Neural progenitor cell (in vitro differentiated cells): ENCODE measurements at regions not wholly inside any gene's neighbourhood (a gene's known extent, or its start where the extent isn't known, plus 50 kb on each side); places are given as distances from the start of the nearest gene placed in this dataset.

Experiments
- DNase-seq: peaks from one replicate; pipeline ENCODE4 v3.0.0-alpha.2; 2016; ENCODE audit warnings: low spot score
- H2AFZ ChIP-seq: fragments of 200-600 bp; sonication (generic); replicated peaks from 2 replicates; pipeline ENCODE4 v1.6.1; 2016; ENCODE audit warnings: antibody characterized with exemption
- H3F3A ChIP-seq: fragments of 200-600 bp; sonication (generic); 2 replicates; pipeline ENCODE4 v1.6.1; 2016; ENCODE audit warnings: antibody characterized with exemption, low read depth
- H3K27ac ChIP-seq: fragments of 200-600 bp; sonication (generic); 2 replicates; pipeline ENCODE4 v1.5.1; 2016; ENCODE audit warnings: mild to moderate bottlenecking
- H3K27me3 ChIP-seq: fragments of 200-600 bp; sonication (generic); 2 replicates; pipeline ENCODE4 v1.6.1; 2016; ENCODE audit warnings: mild to moderate bottlenecking, moderate library complexity
- H3K36me3 ChIP-seq: fragments of 200-600 bp; sonication (generic); 2 replicates; pipeline ENCODE4 v1.5.1; 2016
- H3K4me1 ChIP-seq: fragments of 200-600 bp; sonication (generic); 2 replicates; pipeline ENCODE4 v1.6.1; 2016; ENCODE audit warnings: mixed run types
- H3K4me2 ChIP-seq: fragments of 200-600 bp; sonication (generic); 2 replicates; pipeline ENCODE4 v1.6.1; 2016
- H3K4me3 ChIP-seq: fragments of 200-600 bp; sonication (generic); 2 replicates; pipeline ENCODE4 v1.5.1; 2016
- H3K79me2 ChIP-seq: fragments of 200-600 bp; sonication (generic); 2 replicates; pipeline ENCODE4 v1.6.1; 2016; ENCODE audit warnings: low read depth
- H3K9ac ChIP-seq: fragments of 200-600 bp; sonication (generic); 2 replicates; pipeline ENCODE4 v1.6.1; 2016
- H3K9me3 ChIP-seq: fragments of 200-600 bp; sonication (generic); 2 replicates; pipeline ENCODE4 v1.5.1; 2016; ENCODE audit warnings: low read depth
- H4K20me1 ChIP-seq: fragments of 200-600 bp; sonication (generic); 2 replicates; pipeline ENCODE4 v1.6.1; 2016; ENCODE audit warnings: low read depth
- H3K27ac Mint-ChIP-seq: 3 replicates; pipeline ENCODE4 v1.8.0; 2021; ENCODE audit warnings: mixed read lengths
- H3K27me3 Mint-ChIP-seq: 2 replicates; pipeline ENCODE4 v1.8.0; 2022; ENCODE audit warnings: low read depth, mild to moderate bottlenecking, inconsistent platforms, moderate library complexity, mixed read lengths; ENCODE audit not compliant: insufficient read depth
- H3K36me3 Mint-ChIP-seq: 3 replicates; pipeline ENCODE4 v1.8.0; 2021; ENCODE audit warnings: mixed read lengths
- H3K4me1 Mint-ChIP-seq: 3 replicates; pipeline ENCODE4 v1.8.0; 2021; ENCODE audit warnings: mixed read lengths
- H3K4me3 Mint-ChIP-seq: 3 replicates; pipeline ENCODE4 v1.8.0; 2021; ENCODE audit warnings: mild to moderate bottlenecking, moderate library complexity, mixed read lengths
- H3K9me3 Mint-ChIP-seq: 3 replicates; pipeline ENCODE4 v1.8.0; 2020; ENCODE audit warnings: mixed read lengths
- CTCF ChIP-seq: fragments of 200-600 bp; sonication (generic); IDR thresholded peaks from 2 replicates; pipeline ENCODE4 v1.5.1; 2017; ENCODE audit warnings: antibody characterized with exemption, mild to moderate bottlenecking
- EZH2 ChIP-seq: fragments of 200-600 bp; sonication (generic); IDR thresholded peaks from 2 replicates; pipeline ENCODE4 v1.6.1; 2017; ENCODE audit warnings: antibody characterized with exemption, mild to moderate bottlenecking, moderate library complexity
- EZH2phosphoT487 ChIP-seq: fragments of 200-600 bp; sonication (generic); IDR thresholded peaks from 2 replicates; pipeline ENCODE4 v1.6.1; 2017; ENCODE audit warnings: antibody characterized with exemption

GRCh38 chr11:19377881-19378280 lies 137.1 kb upstream of the E2F8 start:
- H3K36me3 ChIP-seq, result no peaks in the 10 kb centered on the region
- H2AFZ ChIP-seq, result no peak overlapping the region
- TF ChIP-seq CTCF (no peak), EZH2 (no peak), EZH2phosphoT487 (no peak)
- no peaks in the 10 kb centered on the region for H3K9me3 Mint-ChIP-seq
- no peak overlapping the region for H3K27ac ChIP-seq
- H3K27me3 ChIP-seq, result no peaks in the 10 kb centered on the region
- no peak overlapping the region for H3K9ac ChIP-seq
- H3K79me2 ChIP-seq, result no peaks in the 10 kb centered on the region
- no peaks in the 10 kb centered on the region for H3K36me3 Mint-ChIP-seq
- DNase-seq, result no peak
- H3K4me1 ChIP-seq, result peaks cover 15% of the 10 kb centered on the region
- no peak overlapping the region for H3K4me3 Mint-ChIP-seq
- H3F3A ChIP-seq, result no peaks in the 10 kb centered on the region
- H3K27me3 Mint-ChIP-seq, result no peaks in the 10 kb centered on the region
- H4K20me1 ChIP-seq, result no peaks in the 10 kb centered on the region
- peaks cover 59% of the 10 kb centered on the region for H3K4me1 Mint-ChIP-seq
- no peak overlapping the region for H3K27ac Mint-ChIP-seq
- no peak overlapping the region for H3K4me3 ChIP-seq
- H3K4me2 ChIP-seq, result no peak overlapping the region
- H3K9me3 ChIP-seq, result no peaks in the 10 kb centered on the region

GRCh38 chr11:19375440-19375839 lies 134.7 kb upstream of the E2F8 start:
- TF ChIP-seq EZH2phosphoT487 (no peak), CTCF (no peak), EZH2 (no peak)
- no peak for DNase-seq
- peaks cover 45% of the 10 kb centered on the region for H3K4me1 Mint-ChIP-seq

GRCh38 chr11:19374151-19374569 lies 133.4 kb upstream of the E2F8 start:
- Histone ChIP-seq H3K4me1 (peaks cover 3% of the 10 kb centered on the region), H3K36me3 (no peaks in the 10 kb centered on the region), H2AFZ (no peak overlapping the region), H4K20me1 (no peaks in the 10 kb centered on the region), H3K27ac (no peak overlapping the region), H3K79me2 (no peaks in the 10 kb centered on the region), H3K9me3 (no peaks in the 10 kb centered on the region), H3K4me3 (no peak overlapping the region), H3K4me2 (no peak overlapping the region), H3K9ac (no peak overlapping the region), H3K27me3 (no peaks in the 10 kb centered on the region), H3F3A (no peaks in the 10 kb centered on the region)
- Mint-ChIP-seq H3K27ac (no peak overlapping the region), H3K27me3 (no peaks in the 10 kb centered on the region), H3K4me3 (no peak overlapping the region), H3K4me1 (peaks cover 41% of the 10 kb centered on the region), H3K9me3 (no peaks in the 10 kb centered on the region), H3K36me3 (no peaks in the 10 kb centered on the region)
- no peak for TF ChIP-seq EZH2
- TF ChIP-seq EZH2phosphoT487, result no peak
- TF ChIP-seq CTCF, result no peak
- DNase-seq, result no peak

More at GRCh38 chr11:19375440-19375839, 134.7 kb upstream of the E2F8 start:
- Histone ChIP-seq H3K4me2 (no peak overlapping the region), H3K27me3 (no peaks in the 10 kb centered on the region), H3K27ac (no peak overlapping the region), H3K9me3 (no peaks in the 10 kb centered on the region), H3K79me2 (no peaks in the 10 kb centered on the region), H3K4me3 (no peak overlapping the region), H2AFZ (no peak overlapping the region), H3K4me1 (peaks cover 3% of the 10 kb centered on the region), H3K9ac (no peak overlapping the region), H3F3A (no peaks in the 10 kb centered on the region), H3K36me3 (no peaks in the 10 kb centered on the region), H4K20me1 (no peaks in the 10 kb centered on the region)
- no peak overlapping the region for H3K4me3 Mint-ChIP-seq
- H3K36me3 Mint-ChIP-seq, result no peaks in the 10 kb centered on the region
- H3K9me3 Mint-ChIP-seq, result no peaks in the 10 kb centered on the region
- H3K27me3 Mint-ChIP-seq, result no peaks in the 10 kb centered on the region
- no peak overlapping the region for H3K27ac Mint-ChIP-seq
